ENCODE measurements at regions not wholly inside any gene's neighbourhood (a gene's known extent, or its start where the extent isn't known, plus 50 kb on each side); places are given as distances from the start of the nearest gene placed in this dataset.

DNA sequence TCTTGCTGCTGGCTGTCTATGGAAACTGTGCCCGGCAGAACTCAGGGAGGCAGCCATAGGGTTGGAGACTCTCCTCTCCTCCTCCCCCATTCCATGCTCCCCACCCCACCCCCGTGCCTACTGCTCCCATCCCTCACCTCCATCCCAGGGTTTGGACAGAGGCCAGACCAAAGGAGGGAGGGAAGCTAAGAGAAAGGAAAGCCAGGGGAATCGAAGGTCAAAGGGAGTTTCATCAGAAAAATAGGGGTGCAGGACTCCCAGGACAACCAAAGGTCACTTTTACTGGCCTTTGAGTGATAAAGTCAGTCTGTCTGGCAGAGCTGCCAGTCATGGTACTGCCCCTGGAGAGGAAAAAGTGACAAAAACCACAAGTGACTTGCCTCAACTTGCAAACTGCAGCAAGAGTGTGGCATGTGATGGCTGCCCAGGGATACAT, 187.3 kb upstream of the CTAGE1 start:
- TF ChIP-seq, protein P1, sequence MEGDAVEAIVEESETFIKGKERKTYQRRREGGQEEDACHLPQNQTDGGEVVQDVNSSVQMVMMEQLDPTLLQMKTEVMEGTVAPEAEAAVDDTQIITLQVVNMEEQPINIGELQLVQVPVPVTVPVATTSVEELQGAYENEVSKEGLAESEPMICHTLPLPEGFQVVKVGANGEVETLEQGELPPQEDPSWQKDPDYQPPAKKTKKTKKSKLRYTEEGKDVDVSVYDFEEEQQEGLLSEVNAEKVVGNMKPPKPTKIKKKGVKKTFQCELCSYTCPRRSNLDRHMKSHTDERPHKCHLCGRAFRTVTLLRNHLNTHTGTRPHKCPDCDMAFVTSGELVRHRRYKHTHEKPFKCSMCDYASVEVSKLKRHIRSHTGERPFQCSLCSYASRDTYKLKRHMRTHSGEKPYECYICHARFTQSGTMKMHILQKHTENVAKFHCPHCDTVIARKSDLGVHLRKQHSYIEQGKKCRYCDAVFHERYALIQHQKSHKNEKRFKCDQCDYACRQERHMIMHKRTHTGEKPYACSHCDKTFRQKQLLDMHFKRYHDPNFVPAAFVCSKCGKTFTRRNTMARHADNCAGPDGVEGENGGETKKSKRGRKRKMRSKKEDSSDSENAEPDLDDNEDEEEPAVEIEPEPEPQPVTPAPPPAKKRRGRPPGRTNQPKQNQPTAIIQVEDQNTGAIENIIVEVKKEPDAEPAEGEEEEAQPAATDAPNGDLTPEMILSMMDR (IDR thresholded peaks at IDR 0.05) = no peak
- no peak for TF ChIP-seq POLR2AphosphoS5 (IDR thresholded peaks at IDR 0.05)
